ENCODE measurements at regions not wholly inside any gene's neighbourhood (a gene's known extent, or its start where the extent isn't known, plus 50 kb on each side); places are given as distances from the start of the nearest gene placed in this dataset.
"Not testable (repeated sequence)": the region's sequence is repeated elsewhere in the genome, so short reads cannot be mapped to it uniquely, and the experiment has no call there.

DNA sequence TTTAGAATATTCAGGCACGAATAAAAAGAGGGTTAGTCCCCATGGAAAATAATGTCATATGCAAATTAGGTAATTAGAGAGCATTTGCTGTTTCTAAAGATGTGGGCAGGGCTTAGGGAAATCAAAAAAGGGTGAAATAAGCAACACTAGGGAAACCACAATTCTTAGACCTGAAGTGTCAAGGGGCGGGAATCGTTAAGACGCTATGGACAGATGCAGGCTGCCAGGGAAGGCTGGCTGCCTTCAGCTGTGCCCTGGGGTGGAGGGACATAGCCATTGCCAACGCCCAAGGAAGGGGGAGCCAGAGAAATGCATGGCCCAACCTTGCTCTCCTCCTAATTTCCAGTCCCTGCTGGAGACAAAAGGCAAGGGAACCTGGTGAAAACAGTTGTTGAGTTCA is 141.7 kb upstream of the PROK2 start:
- no peaks in the 10 kb centered on the region for H3K9me3 ChIP-seq (ENCODE audit: low read length)
- no peaks in the 10 kb centered on the region for H3K27me3 ChIP-seq (ENCODE audit: control insufficient read depth in 1 of 2, insufficient read depth in 2 of 2, low read length in 2 of 2)
- no peak overlapping the region for H3K4me3 ChIP-seq (ENCODE audit: low read depth in 1 of 2, low read length in 2 of 2)
- H3K4me1 ChIP-seq (ENCODE audit: insufficient read depth, low read length): no peaks in the 10 kb centered on the region
- no peak overlapping the region for H3K9ac ChIP-seq (ENCODE audit: low read length)
- H3K27ac ChIP-seq (ENCODE audit: low read depth, low read length): no peak overlapping the region
- no peaks in the 10 kb centered on the region for H3K36me3 ChIP-seq (ENCODE audit: insufficient read depth, low read length)

DNA sequence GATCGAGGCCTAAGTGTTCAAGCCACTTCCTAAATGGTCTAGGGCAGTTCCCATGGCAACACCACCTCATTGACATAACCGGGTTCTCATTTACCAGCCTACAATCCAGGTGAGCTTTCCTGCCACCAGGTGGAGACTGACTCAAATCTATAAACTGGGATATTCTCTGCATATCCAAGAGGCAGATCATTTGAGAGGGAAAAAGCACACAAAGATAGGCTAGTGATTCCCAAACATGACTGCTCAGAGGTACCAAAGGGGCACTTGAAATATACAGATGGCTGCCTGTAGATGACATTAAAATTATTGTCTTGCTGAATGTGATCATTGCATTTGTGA is 141.3 kb upstream of the PROK2 start:
- Histone ChIP-seq H3K9me3 (ENCODE audit: low read length) (no peaks in the 10 kb centered on the region), H3K4me3 (ENCODE audit: low read depth in 1 of 2, low read length in 2 of 2) (no peak overlapping the region), H3K4me1 (ENCODE audit: insufficient read depth, low read length) (no peaks in the 10 kb centered on the region), H3K27me3 (ENCODE audit: control insufficient read depth in 1 of 2, insufficient read depth in 2 of 2, low read length in 2 of 2) (no peaks in the 10 kb centered on the region), H3K9ac (ENCODE audit: low read length) (no peak overlapping the region), H3K36me3 (ENCODE audit: insufficient read depth, low read length) (no peaks in the 10 kb centered on the region), H3K27ac (ENCODE audit: low read depth, low read length) (no peak overlapping the region)

DNA sequence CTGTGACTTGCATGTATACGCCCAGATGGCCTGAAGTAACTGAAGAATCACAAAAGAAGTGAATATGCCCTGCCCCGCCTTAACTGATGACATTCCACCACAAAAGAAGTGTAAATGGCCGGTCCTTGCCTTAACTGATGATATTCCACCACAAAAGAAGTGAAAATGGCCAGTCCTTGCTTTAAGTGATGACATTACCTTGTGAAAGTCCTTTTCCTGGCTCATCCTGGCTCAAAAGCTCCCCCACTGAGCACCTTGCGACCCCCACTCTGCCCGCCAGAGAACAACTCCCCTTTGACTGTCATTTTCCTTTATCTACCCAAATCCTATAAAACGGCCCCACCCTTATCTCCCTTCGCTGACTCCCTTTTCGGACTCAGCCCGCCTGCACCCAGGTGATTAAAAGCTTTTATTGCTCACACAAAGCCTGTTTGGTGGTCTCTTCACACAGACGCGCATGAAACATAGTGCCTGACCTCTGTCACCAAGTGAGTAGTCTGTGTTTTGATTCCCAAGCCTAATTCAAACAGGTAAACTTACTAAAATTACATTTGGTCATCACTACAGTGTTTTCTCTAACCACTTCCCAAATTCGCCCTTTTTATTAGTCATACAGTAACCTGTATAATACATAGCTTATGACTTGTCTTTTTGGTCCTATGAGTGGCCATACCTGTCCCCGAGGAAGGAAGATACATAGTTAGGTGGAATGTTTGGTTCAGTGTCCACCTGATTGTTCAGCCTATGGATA is 140.7 kb upstream of the PROK2 start:
- not testable (repeated sequence) for H3K9ac ChIP-seq (ENCODE audit: low read length); H3K27me3 ChIP-seq (ENCODE audit: control insufficient read depth in 1 of 2, insufficient read depth in 2 of 2, low read length in 2 of 2); H3K36me3 ChIP-seq (ENCODE audit: insufficient read depth, low read length); H3K4me3 ChIP-seq (ENCODE audit: low read depth in 1 of 2, low read length in 2 of 2); H3K9me3 ChIP-seq (ENCODE audit: low read length); H3K4me1 ChIP-seq (ENCODE audit: insufficient read depth, low read length); H3K27ac ChIP-seq (ENCODE audit: low read depth, low read length)

DNA sequence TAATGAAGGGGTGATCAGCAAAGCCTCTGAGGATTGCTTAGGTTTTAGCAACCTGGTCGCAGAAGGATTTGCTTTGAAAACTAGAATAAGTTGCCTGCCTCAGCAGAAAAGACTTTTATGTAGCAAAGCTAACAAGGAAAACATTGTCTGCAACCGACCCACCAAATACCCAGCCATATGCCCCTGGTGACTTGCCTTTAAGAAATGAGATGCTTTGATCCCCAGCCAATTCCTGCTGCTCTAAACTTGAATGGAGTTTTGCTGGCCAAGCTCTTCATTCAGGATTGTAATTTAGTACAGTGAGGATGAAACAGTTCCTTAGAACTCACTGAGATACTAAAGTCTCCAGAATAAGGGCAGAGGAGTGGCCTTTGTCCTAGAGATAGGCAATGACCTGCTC is 139.8 kb upstream of the PROK2 start:
- H3K36me3 ChIP-seq (ENCODE audit: insufficient read depth, low read length): no peaks in the 10 kb centered on the region
- no peaks in the 10 kb centered on the region for H3K27me3 ChIP-seq (ENCODE audit: control insufficient read depth in 1 of 2, insufficient read depth in 2 of 2, low read length in 2 of 2)
- no peaks in the 10 kb centered on the region for H3K4me1 ChIP-seq (ENCODE audit: insufficient read depth, low read length)
- H3K9ac ChIP-seq (ENCODE audit: low read length): no peak overlapping the region
- H3K4me3 ChIP-seq (ENCODE audit: low read depth in 1 of 2, low read length in 2 of 2): no peak overlapping the region
- no peaks in the 10 kb centered on the region for H3K9me3 ChIP-seq (ENCODE audit: low read length)
- no peak overlapping the region for H3K27ac ChIP-seq (ENCODE audit: low read depth, low read length)

DNA sequence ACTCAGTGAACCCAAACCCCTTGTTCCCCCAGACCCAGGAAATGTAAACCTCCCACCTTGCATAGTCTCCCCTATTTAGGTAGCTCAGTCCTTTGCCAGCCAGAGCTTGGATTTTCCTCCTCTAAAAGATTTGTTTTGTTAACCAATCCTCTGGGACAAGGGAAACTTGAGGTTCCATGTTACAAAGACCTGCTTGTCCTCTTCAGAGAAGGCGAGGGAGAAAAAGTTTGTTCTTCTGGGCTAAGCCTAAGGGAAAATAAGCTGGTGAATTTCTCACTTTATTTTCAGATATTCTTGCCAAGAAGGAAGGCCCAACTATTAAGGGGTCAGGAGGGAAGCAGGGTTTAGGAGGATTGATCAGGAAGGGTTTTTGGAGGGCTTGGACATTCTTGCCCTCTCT is 136.1 kb upstream of the PROK2 start:
- Histone ChIP-seq H3K9me3 (ENCODE audit: low read length) (no peaks in the 10 kb centered on the region), H3K4me1 (ENCODE audit: insufficient read depth, low read length) (no peaks in the 10 kb centered on the region), H3K27me3 (ENCODE audit: control insufficient read depth in 1 of 2, insufficient read depth in 2 of 2, low read length in 2 of 2) (no peaks in the 10 kb centered on the region)

DNA sequence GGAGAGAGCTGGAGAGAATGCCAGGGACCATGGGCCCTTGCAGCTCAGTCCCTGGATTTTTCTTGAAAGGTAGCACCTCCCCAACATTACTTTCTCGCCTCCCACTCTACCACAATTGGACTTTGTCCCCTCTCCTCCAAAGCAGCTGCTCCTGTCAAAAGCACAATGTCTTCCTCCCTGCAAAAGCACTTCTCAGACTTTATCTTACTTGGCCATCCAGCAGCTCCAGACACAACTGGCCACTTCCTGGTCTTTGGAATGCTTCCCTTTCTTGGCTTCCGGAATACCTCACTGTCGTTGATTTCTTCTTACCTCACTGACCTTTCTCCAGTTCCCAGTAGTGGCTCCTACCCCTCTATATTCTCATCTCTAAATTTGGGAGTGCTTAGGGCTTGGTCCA is 134.6 kb upstream of the PROK2 start:
- H3K4me1 ChIP-seq (ENCODE audit: insufficient read depth, low read length): no peaks in the 10 kb centered on the region
- no peak overlapping the region for H3K27ac ChIP-seq (ENCODE audit: low read depth, low read length)
- no peak overlapping the region for H3K9ac ChIP-seq (ENCODE audit: low read length)
- no peaks in the 10 kb centered on the region for H3K36me3 ChIP-seq (ENCODE audit: insufficient read depth, low read length)
- no peaks in the 10 kb centered on the region for H3K27me3 ChIP-seq (ENCODE audit: control insufficient read depth in 1 of 2, insufficient read depth in 2 of 2, low read length in 2 of 2)
- no peak overlapping the region for H3K4me3 ChIP-seq (ENCODE audit: low read depth in 1 of 2, low read length in 2 of 2)
- H3K9me3 ChIP-seq (ENCODE audit: low read length): no peaks in the 10 kb centered on the region

More for the DNA sequence above, 136.1 kb upstream of the PROK2 start:
- H3K36me3 ChIP-seq (ENCODE audit: insufficient read depth, low read length): no peaks in the 10 kb centered on the region
- H3K4me3 ChIP-seq (ENCODE audit: low read depth in 1 of 2, low read length in 2 of 2): no peak overlapping the region
- no peak overlapping the region for H3K27ac ChIP-seq (ENCODE audit: low read depth, low read length)
- no peak overlapping the region for H3K9ac ChIP-seq (ENCODE audit: low read length)

DNA sequence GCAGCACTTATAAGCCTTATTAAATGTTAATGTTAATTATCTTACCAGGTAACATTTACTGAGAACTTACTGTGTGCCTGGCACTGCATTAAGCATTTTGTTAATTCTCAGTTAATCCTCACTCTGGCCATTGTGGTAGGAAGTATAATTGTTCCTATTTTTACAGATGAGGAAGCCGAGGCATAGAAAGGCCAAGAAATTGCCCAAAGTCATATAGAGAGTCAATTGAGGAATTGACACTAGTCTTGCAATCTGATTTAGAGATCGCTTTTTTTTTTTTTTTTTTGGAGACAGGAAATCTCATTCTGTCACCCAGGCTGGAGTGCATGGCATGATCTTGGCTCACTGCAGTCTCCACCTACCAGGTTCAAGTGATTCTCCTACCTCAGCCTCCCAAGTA is 132.6 kb upstream of the PROK2 start:
- Histone ChIP-seq H3K27ac (ENCODE audit: low read depth, low read length) (no peak overlapping the region), H3K4me3 (ENCODE audit: low read depth in 1 of 2, low read length in 2 of 2) (no peak overlapping the region), H3K27me3 (ENCODE audit: control insufficient read depth in 1 of 2, insufficient read depth in 2 of 2, low read length in 2 of 2) (no peaks in the 10 kb centered on the region), H3K36me3 (ENCODE audit: insufficient read depth, low read length) (no peaks in the 10 kb centered on the region), H3K9me3 (ENCODE audit: low read length) (no peaks in the 10 kb centered on the region), H3K4me1 (ENCODE audit: insufficient read depth, low read length) (no peaks in the 10 kb centered on the region), H3K9ac (ENCODE audit: low read length) (no peak overlapping the region)

DNA sequence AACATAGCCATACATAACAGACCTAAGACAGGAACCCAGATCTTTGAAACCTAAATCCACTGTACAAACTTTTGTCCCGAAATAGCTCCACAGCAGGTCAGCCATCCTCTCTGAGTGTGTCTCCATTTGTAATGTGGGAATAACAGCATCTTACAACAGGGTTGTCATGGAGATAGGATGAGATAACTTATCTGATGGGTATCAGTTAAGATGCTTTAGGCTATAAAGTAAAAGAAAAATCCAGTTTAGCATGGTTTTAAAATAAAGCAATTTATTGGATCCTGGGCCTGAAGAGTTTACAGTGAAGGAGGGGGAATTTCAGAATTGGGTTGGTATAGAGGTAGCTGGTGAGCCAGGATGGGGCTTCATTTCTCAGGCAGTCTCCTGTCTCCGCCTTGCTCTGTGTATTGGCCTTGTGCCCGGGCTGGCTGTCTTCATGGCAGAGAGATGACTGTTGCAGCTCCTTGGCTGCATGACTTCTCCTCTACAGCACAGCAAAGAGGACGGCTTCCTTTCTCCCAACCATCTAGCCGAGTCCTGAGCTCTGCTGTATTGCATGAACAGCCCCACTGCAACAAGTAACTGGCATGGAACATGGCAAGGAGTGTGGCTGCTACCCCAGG is 131.9 kb upstream of the PROK2 start:
- Histone ChIP-seq H3K9me3 (ENCODE audit: low read length) (no peaks in the 10 kb centered on the region), H3K36me3 (ENCODE audit: insufficient read depth, low read length) (no peaks in the 10 kb centered on the region), H3K27me3 (ENCODE audit: control insufficient read depth in 1 of 2, insufficient read depth in 2 of 2, low read length in 2 of 2) (no peaks in the 10 kb centered on the region), H3K27ac (ENCODE audit: low read depth, low read length) (no peak overlapping the region), H3K4me1 (ENCODE audit: insufficient read depth, low read length) (no peaks in the 10 kb centered on the region), H3K9ac (ENCODE audit: low read length) (no peak overlapping the region), H3K4me3 (ENCODE audit: low read depth in 1 of 2, low read length in 2 of 2) (no peak overlapping the region)

DNA sequence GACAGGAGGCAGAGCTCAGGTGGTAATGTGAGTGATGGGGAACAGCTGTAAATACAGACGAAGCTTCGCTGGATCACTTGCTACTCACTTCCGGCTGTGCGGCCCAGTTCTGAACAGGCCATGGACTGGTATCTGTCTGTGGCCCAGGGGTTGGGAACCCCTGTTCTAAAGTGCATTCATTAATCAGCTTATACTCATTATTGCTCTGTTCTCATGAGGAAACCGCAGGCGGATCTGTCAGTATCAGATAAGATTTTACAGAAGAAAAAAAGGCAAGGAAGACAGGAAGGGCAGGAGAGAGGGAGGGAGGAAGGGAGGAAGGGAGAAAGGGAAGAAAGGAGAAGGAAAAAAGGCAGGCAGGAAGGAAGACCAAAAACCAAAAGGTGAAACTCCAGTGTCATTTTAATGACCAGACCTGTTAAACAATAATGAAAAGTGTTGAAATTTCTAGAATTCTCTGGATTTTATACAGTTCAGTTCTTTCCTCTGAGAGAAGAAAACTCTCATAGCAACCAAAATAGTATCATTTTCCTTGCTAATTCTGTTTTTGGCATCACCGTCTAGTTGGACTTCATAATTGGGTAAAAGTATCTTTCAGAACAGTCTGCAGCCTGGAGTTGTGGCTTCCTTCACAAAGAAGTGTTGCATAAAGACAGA is 128.0 kb upstream of the PROK2 start:
- no peak overlapping the region for H3K27ac ChIP-seq (ENCODE audit: low read depth, low read length)
- H3K9me3 ChIP-seq (ENCODE audit: low read length): no peaks in the 10 kb centered on the region
- no peaks in the 10 kb centered on the region for H3K36me3 ChIP-seq (ENCODE audit: insufficient read depth, low read length)
- no peak overlapping the region for H3K9ac ChIP-seq (ENCODE audit: low read length)
- no peak overlapping the region for H3K4me3 ChIP-seq (ENCODE audit: low read depth in 1 of 2, low read length in 2 of 2)
- H3K27me3 ChIP-seq (ENCODE audit: control insufficient read depth in 1 of 2, insufficient read depth in 2 of 2, low read length in 2 of 2): no peaks in the 10 kb centered on the region
- H3K4me1 ChIP-seq (ENCODE audit: insufficient read depth, low read length): no peaks in the 10 kb centered on the region

DNA sequence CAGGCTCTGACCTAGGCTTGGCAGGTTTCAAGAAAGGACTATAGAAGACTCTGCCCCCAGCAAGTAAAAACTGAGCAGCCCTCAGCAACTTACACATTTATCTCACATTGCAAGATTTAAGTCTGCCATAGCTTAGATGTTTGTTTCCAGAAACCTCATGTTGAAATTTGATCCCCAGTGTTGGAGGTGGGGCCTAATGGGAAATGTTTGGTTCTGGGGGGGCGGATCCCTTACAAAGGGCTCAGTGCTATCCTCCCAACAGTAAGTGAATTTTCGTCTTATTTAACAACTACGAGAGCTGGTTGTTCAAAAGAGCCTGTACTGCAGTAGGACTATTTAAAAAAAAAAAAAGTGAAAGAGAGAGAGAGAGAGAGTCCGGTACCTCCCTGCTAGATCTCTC is 125.2 kb upstream of the PROK2 start:
- Histone ChIP-seq H3K9ac (ENCODE audit: low read length) (no peak overlapping the region), H3K27ac (ENCODE audit: low read depth, low read length) (no peak overlapping the region), H3K9me3 (ENCODE audit: low read length) (no peaks in the 10 kb centered on the region), H3K4me3 (ENCODE audit: low read depth in 1 of 2, low read length in 2 of 2) (no peak overlapping the region), H3K36me3 (ENCODE audit: insufficient read depth, low read length) (no peaks in the 10 kb centered on the region), H3K4me1 (ENCODE audit: insufficient read depth, low read length) (peaks cover 5% of the 10 kb centered on the region), H3K27me3 (ENCODE audit: control insufficient read depth in 1 of 2, insufficient read depth in 2 of 2, low read length in 2 of 2) (no peaks in the 10 kb centered on the region)

DNA sequence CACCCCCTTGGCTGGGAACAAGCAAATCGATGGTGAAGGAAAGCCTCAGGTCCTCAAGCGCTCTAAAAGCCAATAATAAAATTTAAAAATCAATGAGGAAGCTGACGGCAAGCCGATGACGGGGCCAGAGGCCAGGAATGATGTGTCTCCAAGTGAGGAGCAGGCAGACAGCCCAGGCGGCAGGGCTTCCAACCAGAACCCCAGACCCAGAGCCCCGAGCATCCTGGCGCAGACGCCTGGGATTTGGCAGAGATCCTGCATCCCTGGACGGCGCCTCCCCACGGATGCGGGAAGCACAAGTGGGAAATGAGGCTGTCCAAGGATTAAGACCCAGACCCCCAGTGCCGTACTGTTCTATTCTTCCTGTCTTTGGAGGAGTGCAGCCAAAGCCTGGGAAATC is 123.0 kb upstream of the PROK2 start:
- H3K27ac ChIP-seq (ENCODE audit: low read depth, low read length): no peak overlapping the region

DNA sequence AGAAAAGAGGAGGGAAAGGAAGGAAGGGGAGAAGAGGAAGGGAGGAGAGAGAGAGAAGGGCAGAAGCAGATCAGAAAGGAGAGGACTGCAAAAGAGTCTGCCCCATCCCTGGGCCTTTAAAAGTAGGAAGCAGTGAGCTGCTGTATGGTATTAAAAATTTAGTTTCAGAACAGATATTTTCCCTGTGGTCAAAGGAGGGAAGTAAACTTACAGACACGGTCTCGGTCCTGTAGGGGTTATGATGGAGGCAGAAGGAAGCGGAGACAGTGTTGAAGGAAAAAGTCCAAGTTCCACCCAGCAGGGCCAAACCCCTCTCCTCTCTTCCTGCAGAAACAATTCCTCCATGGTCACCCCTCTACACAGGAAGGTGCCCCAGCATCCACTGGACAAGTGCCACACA is 122.0 kb upstream of the PROK2 start:
- Histone ChIP-seq H3K27ac (ENCODE audit: low read depth, low read length) (no peak overlapping the region), H3K4me1 (ENCODE audit: insufficient read depth, low read length) (peaks cover 5% of the 10 kb centered on the region), H3K4me3 (ENCODE audit: low read depth in 1 of 2, low read length in 2 of 2) (no peak overlapping the region), H3K9me3 (ENCODE audit: low read length) (no peaks in the 10 kb centered on the region), H3K9ac (ENCODE audit: low read length) (no peak overlapping the region), H3K27me3 (ENCODE audit: control insufficient read depth in 1 of 2, insufficient read depth in 2 of 2, low read length in 2 of 2) (no peaks in the 10 kb centered on the region), H3K36me3 (ENCODE audit: insufficient read depth, low read length) (no peaks in the 10 kb centered on the region)

More for the DNA sequence above, 123.0 kb upstream of the PROK2 start:
- H3K36me3 ChIP-seq (ENCODE audit: insufficient read depth, low read length): no peaks in the 10 kb centered on the region
- H3K9ac ChIP-seq (ENCODE audit: low read length): no peak overlapping the region
- H3K27me3 ChIP-seq (ENCODE audit: control insufficient read depth in 1 of 2, insufficient read depth in 2 of 2, low read length in 2 of 2): no peaks in the 10 kb centered on the region
- H3K4me1 ChIP-seq (ENCODE audit: insufficient read depth, low read length): peaks cover 5% of the 10 kb centered on the region
- H3K9me3 ChIP-seq (ENCODE audit: low read length): no peaks in the 10 kb centered on the region
- no peak overlapping the region for H3K4me3 ChIP-seq (ENCODE audit: low read depth in 1 of 2, low read length in 2 of 2)

All from muscle layer of colon (tissue), 2 donors.